DND-41 (cell line): ENCODE measurements at regions not wholly inside any gene's neighbourhood (a gene's known extent, or its start where the extent isn't known, plus 50 kb on each side); places are given as distances from the start of the nearest gene placed in this dataset.
"Not testable (repeated sequence)": the region's sequence is repeated elsewhere in the genome, so short reads cannot be mapped to it uniquely, and the experiment has no call there.

Experiments used
- ATAC-seq: fragments of 200-7000 bp; cut with Tn5 transposase; 3 replicates; pipeline ENCODE4 v1.9.1; 2021; ENCODE audit warnings: low read depth; ENCODE audit not compliant: insufficient read depth
- DNase-seq: peaks from one replicate; pipeline ENCODE4 v3.0.0-alpha.2; 2020
- H2AFZ ChIP-seq: 2 replicates; pipeline ENCODE4 v1.6.0; 2012; ENCODE audit warnings: low read depth, low read length
- H3K27ac ChIP-seq: 2 replicates; pipeline ENCODE4 v1.5.1; 2012; ENCODE audit warnings: low read length, inconsistent platforms
- H3K27me3 ChIP-seq: fragments of 200-600 bp; sonication (generic); 2 replicates; pipeline ENCODE4 v1.6.0; 2012; ENCODE audit warnings: low read length, mild to moderate bottlenecking, inconsistent platforms; ENCODE audit not compliant: insufficient read depth, poor library complexity
- H3K36me3 ChIP-seq: 2 replicates; pipeline ENCODE4 v1.5.1; 2012; ENCODE audit warnings: low read length, inconsistent platforms; ENCODE audit not compliant: insufficient read depth
- H3K4me1 ChIP-seq: 2 replicates; pipeline ENCODE4 v1.5.1; 2012; ENCODE audit warnings: mild to moderate bottlenecking, low read length; ENCODE audit not compliant: insufficient read depth
- H3K4me2 ChIP-seq: 2 replicates; pipeline ENCODE4 v1.6.0; 2012; ENCODE audit warnings: mild to moderate bottlenecking, moderate library complexity, low read length, inconsistent platforms; ENCODE audit not compliant: insufficient read depth
- H3K4me3 ChIP-seq, 2 experiments: fragments of 200-600 bp in 1 of 2; shearing (Covaris generic) in 1 of 2; 2 replicates each; pipeline ENCODE4 v1.5.1; 2012 to 2016; ENCODE audit warnings: inconsistent platforms in 2 of 2, low read length in 2 of 2, mild to moderate bottlenecking in 2 of 2, low read depth in 1 of 2, moderate library complexity in 1 of 2
- H3K79me2 ChIP-seq: 2 replicates; pipeline ENCODE4 v1.6.0; 2012; ENCODE audit warnings: low read length, inconsistent platforms; ENCODE audit not compliant: insufficient read depth
- H3K9ac ChIP-seq: 2 replicates; pipeline ENCODE4 v1.6.0; 2012; ENCODE audit warnings: low read depth, mild to moderate bottlenecking, inconsistent platforms, low read length, moderate library complexity
- H3K9me3 ChIP-seq: 2 replicates; pipeline ENCODE4 v1.5.1; 2012; ENCODE audit warnings: low read length, moderate library complexity, mild to moderate bottlenecking, inconsistent platforms; ENCODE audit not compliant: insufficient read depth, severe bottlenecking
- H4K20me1 ChIP-seq: 2 replicates; pipeline ENCODE4 v1.6.0; 2012; ENCODE audit warnings: low read length; ENCODE audit not compliant: insufficient read depth
- CTCF ChIP-seq: IDR thresholded peaks from 2 replicates; pipeline ENCODE4 v1.5.1; 2012; ENCODE audit warnings: borderline replicate concordance, low read length, moderate library complexity, mild to moderate bottlenecking; ENCODE audit not compliant: poor library complexity, severe bottlenecking; ENCODE audit errors: extremely low read depth
- EZH2 ChIP-seq: IDR thresholded peaks from 3 replicates; pipeline ENCODE4 v1.6.1; 2012; ENCODE audit warnings: borderline replicate concordance, low read depth, mild to moderate bottlenecking, moderate library complexity, low read length, inconsistent platforms; ENCODE audit not compliant: severe bottlenecking

DNA sequence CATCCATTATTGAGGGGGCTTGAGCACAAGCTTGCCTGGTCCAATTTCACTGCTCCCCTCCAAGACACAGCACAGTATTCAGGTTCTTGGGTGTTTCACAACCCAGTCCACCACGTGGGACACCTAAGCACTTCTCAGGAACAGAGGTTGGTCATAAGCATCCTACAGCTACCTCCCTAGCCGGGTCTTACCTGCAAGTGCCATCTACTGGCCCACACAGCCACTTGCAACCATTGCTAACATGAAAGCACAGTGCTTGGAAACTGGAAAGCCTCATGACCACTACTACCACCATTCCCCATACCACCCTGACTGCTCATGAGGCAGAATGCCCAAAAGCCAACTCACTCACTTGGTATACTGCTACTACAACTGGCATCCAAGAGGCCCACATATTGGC is 105.7 kb upstream of the RPRM start:
- Histone ChIP-seq H3K27ac (no peak overlapping the region), H3K27me3 (no peaks in the 10 kb centered on the region), H3K79me2 (no peaks in the 10 kb centered on the region), H3K4me1 (no peaks in the 10 kb centered on the region), H3K4me3 (no peak overlapping the region), H3K9me3 (peaks cover 13% of the 10 kb centered on the region), H3K4me2 (no peak overlapping the region), H4K20me1 (no peaks in the 10 kb centered on the region), H2AFZ (no peak overlapping the region), H3K9ac (no peak overlapping the region), H3K36me3 (no peaks in the 10 kb centered on the region)
- no peak for ATAC-seq
- no peak for TF ChIP-seq EZH2
- no peak for TF ChIP-seq CTCF
- DNase-seq, result no peak

- Histone ChIP-seq H3K36me3 (no peaks in the 10 kb centered on the region), H3K27me3 (no peaks in the 10 kb centered on the region), H3K4me1 (peaks cover 7% of the 10 kb centered on the region; the same call in 1 of the 2 replicates), H3K79me2 (no peaks in the 10 kb centered on the region), H4K20me1 (no peaks in the 10 kb centered on the region), H2AFZ (no peak overlapping the region), H3K4me3 (no peak overlapping the region), H3K27ac (no peak overlapping the region), H3K9me3 (peaks cover 13% of the 10 kb centered on the region), H3K4me2 (no peak overlapping the region), H3K9ac (no peak overlapping the region)
- ATAC-seq (no peak), DNase-seq (no peak)
- TF ChIP-seq EZH2, result no peak
- TF ChIP-seq CTCF, result no peak
Observed at GRCh38 chr2:153588408-153588807, 109.8 kb upstream of the RPRM start.

GRCh38 chr2:153589586-153589985 is 111.0 kb upstream of the RPRM start:
- H3K4me1 ChIP-seq, result peaks cover 7% of the 10 kb centered on the region; the same call in 1 of the 2 replicates
- H3K27me3 ChIP-seq, result no peaks in the 10 kb centered on the region
- no peaks in the 10 kb centered on the region for H3K36me3 ChIP-seq
- H2AFZ ChIP-seq, result no peak overlapping the region
- no peak for TF ChIP-seq CTCF
- no peak for TF ChIP-seq EZH2
- no peaks in the 10 kb centered on the region for H4K20me1 ChIP-seq
- no peak overlapping the region for H3K27ac ChIP-seq
- no peak for ATAC-seq
- H3K79me2 ChIP-seq, result no peaks in the 10 kb centered on the region
- peaks cover 13% of the 10 kb centered on the region for H3K9me3 ChIP-seq
- H3K4me2 ChIP-seq, result no peak overlapping the region
- H3K4me3 ChIP-seq, result no peak overlapping the region
- no peak for DNase-seq
- no peak overlapping the region for H3K9ac ChIP-seq

DNA sequence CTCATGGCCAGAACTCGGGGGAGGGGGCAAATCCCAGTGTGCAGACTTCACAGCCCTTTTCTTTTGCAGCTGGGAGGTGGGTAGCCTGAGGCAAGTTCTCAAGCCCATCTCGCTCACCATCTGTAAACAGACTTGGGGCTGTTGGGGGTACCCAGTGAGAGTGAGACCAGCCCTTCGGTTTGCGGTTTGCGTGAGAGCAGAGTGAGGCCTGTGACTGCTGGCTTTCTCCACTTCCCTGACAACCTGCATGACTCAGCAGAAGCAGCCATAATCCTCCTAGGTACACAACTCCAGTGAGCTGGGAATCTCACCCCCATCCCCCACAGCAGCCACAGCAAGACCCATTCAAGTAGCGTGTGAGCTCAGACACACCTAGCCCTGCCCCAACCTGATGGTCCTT is 114.5 kb upstream of the RPRM start:
- Histone ChIP-seq H3K4me1 (peaks cover 11% of the 10 kb centered on the region; the same call in 1 of the 2 replicates), H2AFZ (peak overlapping the region; percentile 44; the same call in 1 of the 2 replicates)
- ATAC-seq, result peak; percentile 39; the same call in 2 of the 3 replicates
- H3K4me3 ChIP-seq, H4K20me1 ChIP-seq, H3K9ac ChIP-seq, H3K27ac ChIP-seq, H3K79me2 ChIP-seq, H3K9me3 ChIP-seq, H3K4me2 ChIP-seq, H3K36me3 ChIP-seq, H3K27me3 ChIP-seq: not testable (repeated sequence)
- DNase-seq, result peak; percentile 19
